Lung (tissue), 11 donors: ENCODE measurements at regions not wholly inside any gene's neighbourhood (a gene's known extent, or its start where the extent isn't known, plus 50 kb on each side); places are given as distances from the start of the nearest gene placed in this dataset.
A peak's percentile ranks its signal among the peaks of the same experiment; 100 is the strongest.

ENCODE experiments used
- ATAC-seq: fragments of 200-7000 bp; cut with Tn5 transposase; one replicate; pipeline ENCODE4 v1.9.1; 2020; ENCODE audit warnings: moderate number of reproducible peaks; ENCODE audit not compliant: insufficient read depth, low FRiP score
- DNase-seq, 3 donors: peaks; one replicate each; pipeline ENCODE4 v3.0.0-alpha.2; 2013 to 2017
- H3K27ac ChIP-seq, 2 donors: one replicate each; pipeline ENCODE4 v1.5.1; 2013; ENCODE audit warnings: mild to moderate bottlenecking in 2 of 2, moderate library complexity in 2 of 2, control low read depth in 1 of 2, inconsistent platforms in 1 of 2, low read depth in 1 of 2, low read length in 1 of 2
- H3K27me3 ChIP-seq, 3 donors: one replicate each; pipeline ENCODE4 v1.5.1; 2013; ENCODE audit warnings: low read length in 2 of 3; ENCODE audit not compliant: control insufficient read depth in 3 of 3, insufficient read depth in 3 of 3
- H3K36me3 ChIP-seq, 4 donors: one replicate each; pipeline ENCODE4 v1.5.1; 2013; ENCODE audit warnings: low read length in 4 of 4, mild to moderate bottlenecking in 1 of 4, moderate library complexity in 1 of 4; ENCODE audit not compliant: control insufficient read depth in 4 of 4, insufficient read depth in 4 of 4
- H3K4me1 ChIP-seq, 5 donors: one replicate each; pipeline ENCODE4 v1.5.1; 2013; ENCODE audit warnings: low read length in 5 of 5, mild to moderate bottlenecking in 2 of 5, moderate library complexity in 1 of 5; ENCODE audit not compliant: control insufficient read depth in 5 of 5, insufficient read depth in 5 of 5
- H3K4me3 ChIP-seq: one replicate; pipeline ENCODE4 v1.5.1; 2013; ENCODE audit warnings: mild to moderate bottlenecking, control low read depth, moderate library complexity
- H3K9ac ChIP-seq, 2 donors: one replicate each; pipeline ENCODE4 v1.5.1; 2013; ENCODE audit warnings: low read length in 2 of 2, control low read depth in 1 of 2; ENCODE audit not compliant: insufficient read depth in 1 of 2
- H3K9me3 ChIP-seq, 4 donors: one replicate each; pipeline ENCODE4 v1.5.1; 2013; ENCODE audit warnings: low read length in 3 of 4, mild to moderate bottlenecking in 1 of 4, moderate library complexity in 1 of 4; ENCODE audit not compliant: control insufficient read depth in 4 of 4, insufficient read depth in 3 of 4
- WGBS, 2 donors: extraction: QIAGEN DNeasy Blood & Tissue Kit; methylation state at CpG; one replicate each; pipeline ENCODE4 v1.1.7; 2013; 5-methylcytosine and 5-hydroxymethylcytosine counted together
- TF ChIP-seq, protein P1 (sequence below): IDR thresholded peaks from 2 replicates; pipeline ENCODE4 v1.5.1; 2012; ENCODE audit warnings: mild to moderate bottlenecking; ENCODE audit errors: control extremely low read depth, extremely low read depth
- donor health status: control.
- donor health status: control.
- donor health status: Bipolar disorder and iron deficiency.
- donor health status: healthy.
- donor health status: DM: yes; HTN: yes; CAD: no.

DNA sequence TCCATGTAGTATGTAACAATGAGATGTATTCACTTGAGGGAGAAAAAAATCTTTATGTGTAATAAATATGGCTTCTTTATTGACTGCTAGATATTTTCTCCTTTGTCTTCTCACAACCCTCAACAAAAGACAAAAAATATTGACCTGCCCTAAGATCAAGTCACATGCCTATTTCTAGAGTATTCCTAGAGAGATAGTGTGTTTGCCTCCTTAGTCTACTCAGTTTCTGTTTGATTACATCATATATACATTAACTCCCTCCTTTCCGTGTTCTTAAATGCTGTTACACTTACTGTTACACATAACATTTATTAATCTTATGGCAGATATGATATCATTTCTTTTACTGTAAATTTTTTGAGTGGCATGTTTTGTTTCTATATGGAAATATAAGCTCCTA lies 281.6 kb upstream of the RGS18 start:
- WGBS, 2 donors: 81 to 91% methylated on average over 1 of the region's 1 CpG

DNA sequence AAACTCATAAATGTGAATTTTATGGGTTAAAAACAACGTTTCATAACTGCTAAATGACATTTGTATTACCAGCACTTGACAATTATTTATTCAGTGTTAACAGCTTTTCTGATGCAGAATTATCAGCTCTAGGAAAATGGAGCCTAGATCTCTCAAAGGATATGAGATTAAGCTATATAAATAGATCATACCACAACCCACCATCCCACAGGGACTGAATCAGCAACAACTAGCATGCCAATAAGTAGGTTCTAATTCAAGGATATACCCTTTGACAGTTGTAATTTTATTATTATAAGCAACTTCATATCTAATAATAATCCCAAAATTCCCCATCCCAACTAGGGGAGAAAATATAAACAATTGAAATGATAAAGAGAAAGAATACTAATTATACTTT lies 275.4 kb upstream of the RGS18 start:
- Histone ChIP-seq H3K27me3 (no peaks in the 10 kb centered on the region), H3K9ac (no peak overlapping the region), H3K36me3 (no peaks in the 10 kb centered on the region), H3K4me3 (no peak overlapping the region), H3K9me3 (no peaks in the 10 kb centered on the region), H3K27ac (no peak overlapping the region), H3K4me1 (no peaks in the 10 kb centered on the region)
- TF ChIP-seq, protein P1, sequence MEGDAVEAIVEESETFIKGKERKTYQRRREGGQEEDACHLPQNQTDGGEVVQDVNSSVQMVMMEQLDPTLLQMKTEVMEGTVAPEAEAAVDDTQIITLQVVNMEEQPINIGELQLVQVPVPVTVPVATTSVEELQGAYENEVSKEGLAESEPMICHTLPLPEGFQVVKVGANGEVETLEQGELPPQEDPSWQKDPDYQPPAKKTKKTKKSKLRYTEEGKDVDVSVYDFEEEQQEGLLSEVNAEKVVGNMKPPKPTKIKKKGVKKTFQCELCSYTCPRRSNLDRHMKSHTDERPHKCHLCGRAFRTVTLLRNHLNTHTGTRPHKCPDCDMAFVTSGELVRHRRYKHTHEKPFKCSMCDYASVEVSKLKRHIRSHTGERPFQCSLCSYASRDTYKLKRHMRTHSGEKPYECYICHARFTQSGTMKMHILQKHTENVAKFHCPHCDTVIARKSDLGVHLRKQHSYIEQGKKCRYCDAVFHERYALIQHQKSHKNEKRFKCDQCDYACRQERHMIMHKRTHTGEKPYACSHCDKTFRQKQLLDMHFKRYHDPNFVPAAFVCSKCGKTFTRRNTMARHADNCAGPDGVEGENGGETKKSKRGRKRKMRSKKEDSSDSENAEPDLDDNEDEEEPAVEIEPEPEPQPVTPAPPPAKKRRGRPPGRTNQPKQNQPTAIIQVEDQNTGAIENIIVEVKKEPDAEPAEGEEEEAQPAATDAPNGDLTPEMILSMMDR: no peak
- DNase-seq (no peak), ATAC-seq (no peak)
- WGBS, 2 donors: 12 to 19% methylated on average over 1 of the region's 1 CpG

More for the DNA sequence above, 281.6 kb upstream of the RGS18 start:
- H3K27me3 ChIP-seq: no peaks in the 10 kb centered on the region
- DNase-seq (no peak), ATAC-seq (no peak)
- TF ChIP-seq, protein P1: no peak
- H3K9me3 ChIP-seq: no peaks in the 10 kb centered on the region
- H3K36me3 ChIP-seq: no peaks in the 10 kb centered on the region
- no peaks in the 10 kb centered on the region for H3K4me1 ChIP-seq
- H3K27ac ChIP-seq: no peak overlapping the region
- no peak overlapping the region for H3K4me3 ChIP-seq
- no peak overlapping the region for H3K9ac ChIP-seq

DNA sequence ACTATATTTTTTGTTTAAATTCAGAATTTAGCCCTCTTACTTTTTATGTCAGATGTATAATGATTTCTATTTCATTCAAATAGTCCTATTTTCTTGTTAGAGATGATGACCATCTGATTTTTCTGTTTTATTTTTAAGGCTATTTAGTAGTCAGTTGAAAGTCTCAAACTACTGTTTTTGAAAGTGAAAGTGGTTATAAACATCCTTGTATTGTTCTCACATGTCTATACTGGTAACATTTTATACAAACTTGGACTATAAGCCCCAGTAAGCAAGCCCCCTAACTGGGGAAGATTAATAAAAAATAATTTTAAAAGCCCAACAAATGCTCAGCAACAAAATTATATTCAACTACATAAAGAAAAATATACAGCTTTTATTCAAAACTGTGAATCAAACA lies 271.3 kb upstream of the RGS18 start:
- TF ChIP-seq, protein P1: no peak
- Histone ChIP-seq H3K27ac (no peak overlapping the region), H3K4me3 (no peak overlapping the region), H3K36me3 (no peaks in the 10 kb centered on the region), H3K9ac (no peak overlapping the region), H3K9me3 (no peaks in the 10 kb centered on the region), H3K4me1 (peaks cover 0 to 9% (median 0%) of the 10 kb centered on the region in 5 donors), H3K27me3 (no peaks in the 10 kb centered on the region)
- ATAC-seq: no peak
- no peak for DNase-seq

DNA sequence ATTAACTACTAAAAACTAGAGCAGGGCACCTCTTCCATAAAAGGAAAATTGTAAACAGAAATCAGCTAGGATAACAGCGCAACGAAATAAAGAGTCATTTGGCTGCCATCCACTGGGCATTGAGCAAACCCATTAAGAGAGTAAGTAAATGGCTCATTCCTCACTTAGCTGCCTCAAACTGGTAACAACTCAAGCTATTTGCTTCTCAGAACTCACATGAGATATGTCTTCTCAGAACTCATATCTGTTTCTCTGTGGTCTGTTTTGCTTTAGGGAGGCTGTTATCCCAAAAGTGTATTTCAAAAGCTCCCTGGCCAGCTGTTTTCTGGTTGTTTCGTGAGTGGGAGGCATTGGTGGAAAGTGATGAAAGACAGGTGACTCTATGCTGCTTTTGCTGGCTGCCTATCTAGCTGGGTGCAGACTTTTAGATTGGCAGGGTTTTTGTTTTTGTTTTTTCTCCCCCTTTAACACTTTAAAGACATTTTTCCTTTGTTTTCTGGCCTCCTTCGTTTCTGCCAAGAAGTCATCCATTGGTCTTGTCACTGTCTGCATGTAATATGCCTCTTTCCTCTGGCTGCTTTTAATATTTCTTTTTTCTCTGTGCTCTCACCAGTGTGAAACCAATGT lies 269.2 kb upstream of the RGS18 start:
- Histone ChIP-seq H3K27ac (no peak overlapping the region), H3K4me3 (no peak overlapping the region), H3K9ac (no peak overlapping the region), H3K27me3 (no peaks in the 10 kb centered on the region), H3K9me3 (no peaks in the 10 kb centered on the region), H3K4me1 (peaks cover 0 to 9% (median 0%) of the 10 kb centered on the region in 5 donors), H3K36me3 (no peaks in the 10 kb centered on the region)
- ATAC-seq (peak; percentile 62), DNase-seq (peak; percentile 27 to 84 (median 82))
- TF ChIP-seq, protein P1: no peak
- WGBS, 2 donors: 59 to 73% methylated on average over 4 of the region's 4 CpGs
